Right atrium auricular region (tissue), 2 donors: ENCODE measurements at regions not wholly inside any gene's neighbourhood (a gene's known extent, or its start where the extent isn't known, plus 50 kb on each side); places are given as distances from the start of the nearest gene placed in this dataset.

ENCODE experiments used
- DNase-seq: peaks from one replicate; pipeline ENCODE4 v3.0.0-alpha.2; 2019; ENCODE audit warnings: low spot score
- H3K27ac ChIP-seq, 2 donors: fragments of 200-600 bp; sonication (generic); 1 replicate in 1 of 2; 2 replicates in 1 of 2; pipeline ENCODE4 v1.5.1; 2016 to 2019
- H3K27me3 ChIP-seq, 2 donors: fragments of 200-600 bp; sonication (generic); one replicate each; pipeline versions ENCODE4 v1.5.1 to v1.6.0; 2017 to 2019
- H3K36me3 ChIP-seq: fragments of 200-600 bp; sonication (generic); one replicate; pipeline ENCODE4 v1.5.1; 2016
- H3K4me1 ChIP-seq, 2 donors: fragments of 200-600 bp; sonication (generic); one replicate each; pipeline versions ENCODE4 v1.5.1 to v1.6.0; 2017 to 2019
- H3K4me3 ChIP-seq, 2 donors: fragments of 200-600 bp; sonication (generic); 1 replicate in 1 of 2; 2 replicates in 1 of 2; pipeline ENCODE4 v1.5.1; 2017 to 2019; ENCODE audit warnings: mild to moderate bottlenecking in 1 of 2, moderate library complexity in 1 of 2
- H3K9me3 ChIP-seq, 2 donors: fragments of 200-600 bp; sonication (generic); one replicate each; pipeline ENCODE4 v1.5.1; 2019
- TF ChIP-seq, protein P1 (sequence below), 2 donors: fragments of 200-600 bp; sonication (generic); IDR thresholded peaks; one replicate each; pipeline ENCODE4 v1.5.1; 2019; ENCODE audit warnings: antibody characterized with exemption in 2 of 2

DNA sequence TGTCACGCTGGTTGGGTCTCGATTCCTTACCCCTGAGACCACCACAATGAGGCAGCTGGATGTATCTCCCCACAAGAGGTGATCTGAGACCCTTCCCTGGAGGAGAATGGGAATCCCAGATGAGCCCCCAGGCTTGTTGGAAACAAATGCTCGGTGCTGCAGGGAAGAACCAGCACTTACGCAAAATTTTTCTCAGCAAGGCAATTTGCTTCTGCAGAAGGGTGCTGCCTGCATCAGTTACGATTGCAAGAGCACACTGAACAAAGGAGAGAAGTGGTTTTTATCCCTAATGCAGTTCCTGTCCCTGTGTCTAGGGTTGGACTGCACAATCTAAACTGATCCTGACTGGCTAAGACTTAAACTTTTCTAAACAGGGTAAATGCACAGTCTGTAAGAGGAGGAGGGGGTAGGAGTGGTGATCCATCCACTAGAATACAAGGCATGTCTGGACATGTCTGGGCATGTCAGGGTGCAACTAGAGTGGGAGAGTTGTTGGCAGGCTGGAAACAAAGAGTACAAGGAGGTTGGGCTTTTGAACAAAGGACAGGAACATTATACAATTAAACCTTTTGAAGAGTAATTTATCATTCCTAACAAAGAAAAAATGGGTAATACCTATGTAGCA, 114.9 kb upstream of the FAM3C start:
- Histone ChIP-seq H3K4me3 (no peak overlapping the region), H3K27me3 (no peaks in the 10 kb centered on the region), H3K27ac (no peak overlapping the region), H3K36me3 (no peaks in the 10 kb centered on the region), H3K9me3 (peaks cover 0 to 17% of the 10 kb centered on the region in 2 donors), H3K4me1 (no peaks in the 10 kb centered on the region)
- TF ChIP-seq, protein P1, sequence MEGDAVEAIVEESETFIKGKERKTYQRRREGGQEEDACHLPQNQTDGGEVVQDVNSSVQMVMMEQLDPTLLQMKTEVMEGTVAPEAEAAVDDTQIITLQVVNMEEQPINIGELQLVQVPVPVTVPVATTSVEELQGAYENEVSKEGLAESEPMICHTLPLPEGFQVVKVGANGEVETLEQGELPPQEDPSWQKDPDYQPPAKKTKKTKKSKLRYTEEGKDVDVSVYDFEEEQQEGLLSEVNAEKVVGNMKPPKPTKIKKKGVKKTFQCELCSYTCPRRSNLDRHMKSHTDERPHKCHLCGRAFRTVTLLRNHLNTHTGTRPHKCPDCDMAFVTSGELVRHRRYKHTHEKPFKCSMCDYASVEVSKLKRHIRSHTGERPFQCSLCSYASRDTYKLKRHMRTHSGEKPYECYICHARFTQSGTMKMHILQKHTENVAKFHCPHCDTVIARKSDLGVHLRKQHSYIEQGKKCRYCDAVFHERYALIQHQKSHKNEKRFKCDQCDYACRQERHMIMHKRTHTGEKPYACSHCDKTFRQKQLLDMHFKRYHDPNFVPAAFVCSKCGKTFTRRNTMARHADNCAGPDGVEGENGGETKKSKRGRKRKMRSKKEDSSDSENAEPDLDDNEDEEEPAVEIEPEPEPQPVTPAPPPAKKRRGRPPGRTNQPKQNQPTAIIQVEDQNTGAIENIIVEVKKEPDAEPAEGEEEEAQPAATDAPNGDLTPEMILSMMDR (IDR thresholded peaks at IDR 0.05) = no peak
- no peak for DNase-seq

DNA sequence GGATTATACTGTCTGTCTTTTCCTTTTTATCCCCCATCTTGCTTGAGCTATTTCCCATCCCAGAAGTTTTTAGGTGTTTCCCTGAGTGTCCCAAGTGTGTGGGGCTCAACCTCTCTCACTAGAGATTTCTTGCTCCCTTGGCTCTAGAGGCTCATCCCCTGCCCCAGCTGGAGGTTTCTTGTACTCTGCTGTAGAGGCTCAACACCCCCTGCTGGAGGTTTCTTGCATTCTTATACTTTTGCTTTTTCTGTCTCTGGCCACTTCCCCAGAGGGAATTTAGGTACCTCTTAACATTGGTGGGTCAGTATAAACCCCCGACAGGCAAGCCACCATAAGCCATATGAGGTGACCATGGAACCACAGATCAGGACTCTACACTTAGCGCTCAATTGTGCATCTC, 114.2 kb upstream of the FAM3C start:
- Histone ChIP-seq H3K36me3 (no peaks in the 10 kb centered on the region), H3K4me1 (no peaks in the 10 kb centered on the region), H3K9me3 (peaks cover 0 to 24% of the 10 kb centered on the region in 2 donors), H3K4me3 (no peak overlapping the region), H3K27me3 (no peaks in the 10 kb centered on the region), H3K27ac (no peak overlapping the region)
- DNase-seq = no peak
- TF ChIP-seq, protein P1 (IDR thresholded peaks at IDR 0.05) = no peak

DNA sequence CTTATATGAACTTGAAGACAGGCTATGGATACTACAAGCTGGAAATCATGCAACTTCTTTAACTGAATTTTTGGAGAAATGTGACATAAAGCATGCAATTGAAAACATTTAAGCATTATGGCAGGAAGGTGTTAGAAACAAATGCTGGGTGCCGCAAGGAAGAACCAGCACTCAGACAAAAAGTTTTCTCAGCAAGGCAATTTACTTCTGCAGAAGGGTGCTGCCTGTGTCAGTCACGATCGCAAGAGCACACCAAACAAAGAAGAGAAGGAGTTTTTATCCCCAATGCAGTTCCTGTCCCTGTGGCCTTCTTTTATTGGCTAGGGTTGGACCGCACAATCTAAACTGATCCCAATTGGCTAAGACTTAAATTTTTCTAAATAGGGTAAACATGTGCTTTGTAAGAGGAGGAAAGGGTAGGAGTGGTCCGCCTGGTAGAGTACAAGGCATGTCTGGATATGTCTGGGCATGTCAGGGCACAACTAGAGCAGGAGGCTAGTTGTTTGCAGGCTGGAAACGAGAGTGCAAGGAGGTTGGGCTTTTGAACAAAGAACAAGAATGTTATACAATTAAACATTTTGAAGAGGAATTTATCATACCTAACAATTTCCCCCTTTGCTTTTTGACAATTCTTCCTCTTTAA, 109.6 kb upstream of the FAM3C start:
- no peaks in the 10 kb centered on the region for H3K36me3 ChIP-seq
- no peak overlapping the region for H3K27ac ChIP-seq
- H3K4me3 ChIP-seq = no peak overlapping the region
- TF ChIP-seq, protein P1 (IDR thresholded peaks at IDR 0.05) = no peak
- DNase-seq = no peak
- H3K4me1 ChIP-seq = no peaks in the 10 kb centered on the region
- peaks cover 0 to 26% of the 10 kb centered on the region in 2 donors for H3K9me3 ChIP-seq
- H3K27me3 ChIP-seq = no peaks in the 10 kb centered on the region

DNA sequence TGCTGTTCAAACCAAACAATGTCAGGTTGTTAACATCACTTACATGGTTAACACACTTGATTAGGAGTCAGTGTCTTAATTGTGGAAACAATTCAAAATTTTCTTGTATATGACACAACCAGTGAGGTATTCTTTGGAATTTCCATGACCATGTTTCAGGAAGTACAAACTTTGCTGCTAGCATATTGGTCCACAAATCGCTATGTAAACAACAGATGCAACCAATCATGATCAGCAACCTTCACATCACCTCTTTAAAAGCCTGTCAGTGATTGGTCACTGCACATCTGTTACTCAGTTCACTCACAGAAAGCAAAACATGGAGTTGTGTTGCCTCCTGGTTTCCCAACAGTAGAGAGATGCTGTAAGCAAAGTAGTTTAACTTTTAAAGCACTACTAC, 108.9 kb upstream of the FAM3C start:
- DNase-seq = no peak
- Histone ChIP-seq H3K27ac (no peak overlapping the region), H3K9me3 (peaks cover 0 to 21% of the 10 kb centered on the region in 2 donors), H3K36me3 (no peaks in the 10 kb centered on the region), H3K27me3 (no peaks in the 10 kb centered on the region), H3K4me3 (no peak overlapping the region), H3K4me1 (no peaks in the 10 kb centered on the region)
- TF ChIP-seq, protein P1 (IDR thresholded peaks at IDR 0.05) = no peak

DNA sequence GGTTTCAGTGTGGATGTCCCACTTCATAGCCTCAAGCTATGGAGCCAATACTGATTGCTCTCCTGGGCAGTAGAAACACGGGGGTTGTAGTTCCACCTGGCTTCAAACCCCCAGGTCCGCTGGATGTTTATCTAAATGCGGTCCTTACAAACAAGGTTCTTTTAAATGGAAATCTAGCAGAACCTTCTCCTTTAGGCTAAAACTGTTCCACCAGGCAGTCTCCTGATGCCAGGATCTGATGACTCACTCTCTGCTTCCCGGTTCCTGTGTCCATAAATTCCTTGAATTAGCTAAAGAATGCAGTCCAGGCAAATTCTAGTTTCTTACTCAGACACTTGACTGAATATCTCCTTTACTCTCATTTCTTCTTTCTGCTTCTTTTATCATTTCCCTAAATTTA, 108.4 kb upstream of the FAM3C start:
- no peaks in the 10 kb centered on the region for H3K36me3 ChIP-seq
- H3K27ac ChIP-seq = no peak overlapping the region
- H3K4me1 ChIP-seq = no peaks in the 10 kb centered on the region
- TF ChIP-seq, protein P1 (IDR thresholded peaks at IDR 0.05) = no peak
- no peaks in the 10 kb centered on the region for H3K27me3 ChIP-seq
- peaks cover 0 to 21% of the 10 kb centered on the region in 2 donors for H3K9me3 ChIP-seq
- H3K4me3 ChIP-seq = no peak overlapping the region
- peak; percentile 59 for DNase-seq
